Endodermal cell (in vitro differentiated cells): ENCODE measurements at regions not wholly inside any gene's neighbourhood (a gene's known extent, or its start where the extent isn't known, plus 50 kb on each side); places are given as distances from the start of the nearest gene placed in this dataset.

Source experiments
- DNase-seq: peaks from one replicate; pipeline ENCODE4 v3.0.0-alpha.2; 2017
- H3K27ac ChIP-seq: 2 replicates; pipeline ENCODE4 v1.5.1; 2013; ENCODE audit warnings: mild to moderate bottlenecking, low read depth, low read length, moderate library complexity
- H3K27me3 ChIP-seq: 2 replicates; pipeline ENCODE4 v1.6.1; 2013; ENCODE audit warnings: mild to moderate bottlenecking, low read length, moderate library complexity; ENCODE audit not compliant: insufficient read depth, control insufficient read depth, poor library complexity, severe bottlenecking
- H3K36me3 ChIP-seq: 2 replicates; pipeline ENCODE4 v1.7.0; 2013; ENCODE audit warnings: mild to moderate bottlenecking, low read length, moderate library complexity; ENCODE audit not compliant: control insufficient read depth, insufficient read depth
- H3K4me1 ChIP-seq: one replicate; pipeline ENCODE4 v1.7.0; 2013; ENCODE audit warnings: low read length; ENCODE audit not compliant: control insufficient read depth, insufficient read depth
- H3K4me3 ChIP-seq: 2 replicates; pipeline ENCODE4 v1.5.1; 2013; ENCODE audit warnings: mild to moderate bottlenecking, low read length, moderate library complexity
- H3K9ac ChIP-seq: 2 replicates; pipeline ENCODE4 v1.6.1; 2013; ENCODE audit warnings: mild to moderate bottlenecking, low read length, moderate library complexity; ENCODE audit not compliant: poor library complexity, severe bottlenecking; ENCODE audit errors: extremely low read depth
- H3K9me3 ChIP-seq: 2 replicates; pipeline ENCODE4 v1.6.1; 2013; ENCODE audit warnings: mild to moderate bottlenecking, low read length, moderate library complexity; ENCODE audit not compliant: control insufficient read depth
- H3K27ac Mint-ChIP-seq: 2 replicates; pipeline ENCODE4 v1.8.0; 2020; ENCODE audit warnings: mixed read lengths
- H3K27me3 Mint-ChIP-seq: 2 replicates; pipeline ENCODE4 v1.8.0; 2021; ENCODE audit warnings: mild to moderate bottlenecking, mixed read lengths; ENCODE audit not compliant: insufficient read depth
- H3K36me3 Mint-ChIP-seq: 2 replicates; pipeline ENCODE4 v1.8.0; 2020; ENCODE audit warnings: low read depth, mixed read lengths
- H3K4me1 Mint-ChIP-seq: 2 replicates; pipeline ENCODE4 v1.8.0; 2020; ENCODE audit warnings: mixed read lengths
- H3K4me3 Mint-ChIP-seq: 2 replicates; pipeline ENCODE4 v1.8.0; 2020; ENCODE audit warnings: mild to moderate bottlenecking, moderate library complexity, mixed read lengths
- H3K9me3 Mint-ChIP-seq: 2 replicates; pipeline ENCODE4 v1.8.0; 2020; ENCODE audit warnings: mild to moderate bottlenecking, mixed read lengths
- CTCF ChIP-seq: fragments of 200-600 bp; sonication (generic); conservative IDR thresholded peaks from 2 replicates; pipeline ENCODE4 v1.5.0; 2021; ENCODE audit warnings: antibody characterized with exemption, mild to moderate bottlenecking
- WGBS, 2 experiments: methylation state at CpG; one replicate each; pipeline versions ENCODE4 v1.1.5 to v1.1.7; 2013; ENCODE audit warnings: missing lambda C conversion rate in 2 of 2, mixed read lengths in 1 of 2; ENCODE audit not compliant: insufficient coverage in 1 of 2, insufficient read length in 1 of 2; 5-methylcytosine and 5-hydroxymethylcytosine counted together

GRCh38 chr1:14326857-14327256 lies 271.6 kb upstream of the KAZN start:
- H3K4me3 Mint-ChIP-seq: no peak overlapping the region
- WGBS, 2 experiments: 97% methylated on average over 2 of the region's 3 CpGs; no CpG with 5 or more reads in 1 of the 2 experiments
- H3K36me3 ChIP-seq: no peaks in the 10 kb centered on the region
- H3K4me1 ChIP-seq: no peaks in the 10 kb centered on the region
- H3K27me3 ChIP-seq: peaks cover 7% of the 10 kb centered on the region
- H3K27ac Mint-ChIP-seq: no peak overlapping the region
- H3K9me3 Mint-ChIP-seq: peaks cover 10% of the 10 kb centered on the region
- H3K4me3 ChIP-seq: no peak overlapping the region
- no peak overlapping the region for H3K9ac ChIP-seq
- no peak for TF ChIP-seq CTCF
- DNase-seq: no peak
- no peaks in the 10 kb centered on the region for H3K4me1 Mint-ChIP-seq
- no peak overlapping the region for H3K27ac ChIP-seq
- H3K9me3 ChIP-seq: no peaks in the 10 kb centered on the region
- peaks cover 20% of the 10 kb centered on the region for H3K27me3 Mint-ChIP-seq
- no peaks in the 10 kb centered on the region for H3K36me3 Mint-ChIP-seq

- no peak overlapping the region for H3K27ac ChIP-seq
- H3K4me1 ChIP-seq: no peaks in the 10 kb centered on the region
- H3K27me3 ChIP-seq: peaks cover 7% of the 10 kb centered on the region
- no peak for DNase-seq
- H3K9ac ChIP-seq: no peak overlapping the region
- TF ChIP-seq CTCF: no peak
- H3K36me3 Mint-ChIP-seq: no peaks in the 10 kb centered on the region
- H3K9me3 Mint-ChIP-seq: peaks cover 10% of the 10 kb centered on the region
- no peaks in the 10 kb centered on the region for H3K4me1 Mint-ChIP-seq
- no peak overlapping the region for H3K4me3 Mint-ChIP-seq
- H3K36me3 ChIP-seq: no peaks in the 10 kb centered on the region
- H3K27me3 Mint-ChIP-seq: peaks cover 20% of the 10 kb centered on the region
- no peaks in the 10 kb centered on the region for H3K9me3 ChIP-seq
- no peak overlapping the region for H3K27ac Mint-ChIP-seq
- no peak overlapping the region for H3K4me3 ChIP-seq
These were observed 269.8 kb upstream of the KAZN start for GRCh38 chr1:14328685-14329084.

- Histone ChIP-seq H3K36me3 (no peaks in the 10 kb centered on the region), H3K4me3 (no peak overlapping the region), H3K9ac (no peak overlapping the region), H3K9me3 (no peaks in the 10 kb centered on the region), H3K27ac (no peak overlapping the region), H3K4me1 (no peaks in the 10 kb centered on the region), H3K27me3 (no peaks in the 10 kb centered on the region)
- peaks cover 10% of the 10 kb centered on the region for H3K9me3 Mint-ChIP-seq
- no peaks in the 10 kb centered on the region for H3K36me3 Mint-ChIP-seq
- no peaks in the 10 kb centered on the region for H3K4me1 Mint-ChIP-seq
- H3K4me3 Mint-ChIP-seq: no peak overlapping the region
- no peak for DNase-seq
- TF ChIP-seq CTCF: no peak
- no peak overlapping the region for H3K27ac Mint-ChIP-seq
- peaks cover 10% of the 10 kb centered on the region for H3K27me3 Mint-ChIP-seq
- WGBS, 2 experiments: 80 to 87% methylated on average over 1 to 4 of the region's 4 CpGs
These were observed 266.3 kb upstream of the KAZN start for GRCh38 chr1:14332158-14332557.
